ENCODE measurements at regions not wholly inside any gene's neighbourhood (a gene's known extent, or its start where the extent isn't known, plus 50 kb on each side); places are given as distances from the start of the nearest gene placed in this dataset.

DNA sequence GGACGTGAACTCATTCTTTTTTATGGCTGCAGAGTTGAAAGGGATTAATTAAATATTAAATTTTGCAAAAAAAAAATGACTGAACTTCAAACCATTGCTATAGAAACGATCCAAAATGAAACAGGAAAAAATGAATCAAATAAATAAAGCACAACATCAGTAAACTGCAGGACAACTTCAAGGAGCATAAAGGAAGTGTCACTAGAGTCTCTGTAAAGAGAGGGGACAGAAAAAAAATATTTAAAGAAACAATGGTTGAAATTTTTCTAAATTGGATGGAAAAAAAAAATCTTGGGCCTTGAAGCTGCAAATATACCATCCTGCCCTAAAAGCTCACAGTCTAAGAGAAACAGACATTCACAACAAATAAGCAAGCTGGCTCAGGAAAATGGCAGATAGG is 339.3 kb upstream of the INTU start (continued):
- no peak for TF ChIP-seq TSHZ2 (CRISPR knock-in tag; IDR thresholded peaks at IDR 0.05)
- TF ChIP-seq TCF4 (CRISPR knock-in tag; IDR thresholded peaks at IDR 0.05; ENCODE audit: borderline replicate concordance): no peak

DNA sequence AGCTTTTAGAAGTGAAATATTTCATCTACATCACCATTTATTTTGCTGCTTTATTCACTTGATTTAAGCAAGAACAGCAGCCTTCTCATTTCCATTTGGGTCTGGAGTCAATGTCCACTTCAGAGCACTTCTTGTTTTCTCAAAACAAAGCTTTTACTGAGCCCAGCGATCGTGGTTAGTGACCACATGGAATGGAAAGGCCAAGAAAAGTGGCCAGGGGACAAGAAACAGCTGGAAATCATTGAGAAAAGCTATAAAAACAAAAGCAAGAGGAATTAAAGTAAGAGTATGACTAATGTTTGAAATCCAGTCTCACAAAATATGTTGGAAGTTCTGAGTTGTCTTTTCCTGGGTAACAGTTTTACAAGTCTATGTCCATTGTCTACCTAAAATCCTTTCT is 328.4 kb upstream of the INTU start:
- ATAC-seq: no peak
- TF ChIP-seq, protein P1, sequence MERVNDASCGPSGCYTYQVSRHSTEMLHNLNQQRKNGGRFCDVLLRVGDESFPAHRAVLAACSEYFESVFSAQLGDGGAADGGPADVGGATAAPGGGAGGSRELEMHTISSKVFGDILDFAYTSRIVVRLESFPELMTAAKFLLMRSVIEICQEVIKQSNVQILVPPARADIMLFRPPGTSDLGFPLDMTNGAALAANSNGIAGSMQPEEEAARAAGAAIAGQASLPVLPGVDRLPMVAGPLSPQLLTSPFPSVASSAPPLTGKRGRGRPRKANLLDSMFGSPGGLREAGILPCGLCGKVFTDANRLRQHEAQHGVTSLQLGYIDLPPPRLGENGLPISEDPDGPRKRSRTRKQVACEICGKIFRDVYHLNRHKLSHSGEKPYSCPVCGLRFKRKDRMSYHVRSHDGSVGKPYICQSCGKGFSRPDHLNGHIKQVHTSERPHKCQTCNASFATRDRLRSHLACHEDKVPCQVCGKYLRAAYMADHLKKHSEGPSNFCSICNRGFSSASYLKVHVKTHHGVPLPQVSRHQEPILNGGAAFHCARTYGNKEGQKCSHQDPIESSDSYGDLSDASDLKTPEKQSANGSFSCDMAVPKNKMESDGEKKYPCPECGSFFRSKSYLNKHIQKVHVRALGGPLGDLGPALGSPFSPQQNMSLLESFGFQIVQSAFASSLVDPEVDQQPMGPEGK (CRISPR knock-in tag; IDR thresholded peaks at IDR 0.05; ENCODE audit: borderline replicate concordance): no peak
- no peak for TF ChIP-seq TOX (CRISPR knock-in tag; IDR thresholded peaks at IDR 0.05; ENCODE audit: borderline replicate concordance)
- no peak for TF ChIP-seq ZFP30 (CRISPR knock-in tag; IDR thresholded peaks at IDR 0.05)
- TF ChIP-seq, protein P2, sequence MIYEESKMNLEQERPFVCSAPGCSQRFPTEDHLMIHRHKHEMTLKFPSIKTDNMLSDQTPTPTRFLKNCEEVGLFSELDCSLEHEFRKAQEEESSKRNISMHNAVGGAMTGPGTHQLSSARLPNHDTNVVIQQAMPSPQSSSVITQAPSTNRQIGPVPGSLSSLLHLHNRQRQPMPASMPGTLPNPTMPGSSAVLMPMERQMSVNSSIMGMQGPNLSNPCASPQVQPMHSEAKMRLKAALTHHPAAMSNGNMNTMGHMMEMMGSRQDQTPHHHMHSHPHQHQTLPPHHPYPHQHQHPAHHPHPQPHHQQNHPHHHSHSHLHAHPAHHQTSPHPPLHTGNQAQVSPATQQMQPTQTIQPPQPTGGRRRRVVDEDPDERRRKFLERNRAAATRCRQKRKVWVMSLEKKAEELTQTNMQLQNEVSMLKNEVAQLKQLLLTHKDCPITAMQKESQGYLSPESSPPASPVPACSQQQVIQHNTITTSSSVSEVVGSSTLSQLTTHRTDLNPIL (CRISPR knock-in tag; IDR thresholded peaks at IDR 0.05; ENCODE audit: low read depth): no peak
- TF ChIP-seq, protein P3, sequence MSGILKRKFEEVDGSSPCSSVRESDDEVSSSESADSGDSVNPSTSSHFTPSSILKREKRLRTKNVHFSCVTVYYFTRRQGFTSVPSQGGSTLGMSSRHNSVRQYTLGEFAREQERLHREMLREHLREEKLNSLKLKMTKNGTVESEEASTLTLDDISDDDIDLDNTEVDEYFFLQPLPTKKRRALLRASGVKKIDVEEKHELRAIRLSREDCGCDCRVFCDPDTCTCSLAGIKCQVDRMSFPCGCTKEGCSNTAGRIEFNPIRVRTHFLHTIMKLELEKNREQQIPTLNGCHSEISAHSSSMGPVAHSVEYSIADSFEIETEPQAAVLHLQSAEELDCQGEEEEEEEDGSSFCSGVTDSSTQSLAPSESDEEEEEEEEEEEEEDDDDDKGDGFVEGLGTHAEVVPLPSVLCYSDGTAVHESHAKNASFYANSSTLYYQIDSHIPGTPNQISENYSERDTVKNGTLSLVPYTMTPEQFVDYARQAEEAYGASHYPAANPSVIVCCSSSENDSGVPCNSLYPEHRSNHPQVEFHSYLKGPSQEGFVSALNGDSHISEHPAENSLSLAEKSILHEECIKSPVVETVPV (CRISPR knock-in tag; IDR thresholded peaks at IDR 0.05): no peak
- TF ChIP-seq ZFP3 (CRISPR knock-in tag; IDR thresholded peaks at IDR 0.05): no peak
- no peak for TF ChIP-seq RARB (CRISPR knock-in tag; IDR thresholded peaks at IDR 0.05)
- no peak for TF ChIP-seq CSDC2 (CRISPR knock-in tag; IDR thresholded peaks at IDR 0.05)
- TF ChIP-seq ZC3H10 (CRISPR knock-in tag; IDR thresholded peaks at IDR 0.05): no peak
- TF ChIP-seq TCF4 (CRISPR knock-in tag; IDR thresholded peaks at IDR 0.05; ENCODE audit: borderline replicate concordance): no peak
- TF ChIP-seq OSR1 (CRISPR knock-in tag; IDR thresholded peaks at IDR 0.05): no peak
- TF ChIP-seq SNAI2 (CRISPR knock-in tag; IDR thresholded peaks at IDR 0.05): no peak

DNA sequence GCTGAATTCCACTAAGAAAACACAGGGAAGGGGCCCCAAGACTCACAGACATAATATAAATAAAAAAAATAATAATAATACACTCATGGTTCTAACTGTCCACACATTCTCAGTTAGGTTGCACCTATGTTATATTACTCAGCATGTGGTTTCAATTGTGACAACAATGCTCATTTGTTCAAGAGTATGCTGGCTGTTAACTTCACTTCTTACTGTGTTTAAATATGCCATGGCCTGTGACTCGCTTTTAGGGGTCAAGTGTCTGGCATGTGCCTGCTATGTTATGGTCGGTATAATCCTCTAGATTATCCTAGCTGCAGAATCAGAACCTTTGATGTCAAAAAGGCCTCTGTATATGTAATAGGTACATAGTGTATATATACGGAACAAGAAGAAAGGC is 324.8 kb upstream of the INTU start:
- no peak for ATAC-seq

More for the DNA sequence above, 324.8 kb upstream of the INTU start:
- TF ChIP-seq ZNF8 (CRISPR knock-in tag; IDR thresholded peaks at IDR 0.05): no peak
- TF ChIP-seq BACH2 (CRISPR knock-in tag; IDR thresholded peaks at IDR 0.05; ENCODE audit: borderline replicate concordance): no peak
- no peak for TF ChIP-seq CSDC2 (CRISPR knock-in tag; IDR thresholded peaks at IDR 0.05)
- TF ChIP-seq ZFP30 (CRISPR knock-in tag; IDR thresholded peaks at IDR 0.05): no peak
- TF ChIP-seq, protein P3 (CRISPR knock-in tag; IDR thresholded peaks at IDR 0.05): no peak
- no peak for TF ChIP-seq ZNF565 (CRISPR knock-in tag; conservative IDR thresholded peaks at IDR 0.05; ENCODE audit: low read depth)
- no peak for TF ChIP-seq ZFP3 (CRISPR knock-in tag; IDR thresholded peaks at IDR 0.05)
- no peak for TF ChIP-seq TSHZ2 (CRISPR knock-in tag; IDR thresholded peaks at IDR 0.05)
- TF ChIP-seq ARNTL (CRISPR knock-in tag; IDR thresholded peaks at IDR 0.05; ENCODE audit: borderline replicate concordance, low read depth): no peak
